OCI-M1 (cell line): ENCODE measurements at regions not wholly inside any gene's neighbourhood (a gene's known extent, or its start where the extent isn't known, plus 50 kb on each side); places are given as distances from the start of the nearest gene placed in this dataset.

Source experiments
- DNase-seq: peaks from one replicate; lab custom pipeline; 2025; lab: John Stamatoyannopoulos, UW

DNA sequence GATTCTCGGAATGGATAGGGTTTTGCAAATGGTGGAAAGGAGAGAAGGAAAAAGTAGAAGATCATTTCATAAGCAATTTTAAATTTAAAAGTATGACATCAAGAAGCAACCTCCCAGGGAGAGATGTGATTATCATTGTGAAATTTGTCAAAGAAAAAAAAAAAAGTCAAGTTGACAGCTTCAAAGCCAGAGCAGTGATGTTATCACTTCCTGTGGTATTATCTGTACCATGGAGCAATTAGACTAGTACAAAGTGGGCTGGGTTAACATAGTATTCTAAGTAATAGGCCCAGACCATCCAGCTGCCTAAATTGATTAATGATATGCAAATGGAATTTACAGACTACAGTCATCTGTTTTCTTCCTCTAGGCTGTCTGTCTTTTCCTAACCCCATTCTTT lies 84.0 kb upstream of the NPY start:
- no peak for DNase-seq

DNA sequence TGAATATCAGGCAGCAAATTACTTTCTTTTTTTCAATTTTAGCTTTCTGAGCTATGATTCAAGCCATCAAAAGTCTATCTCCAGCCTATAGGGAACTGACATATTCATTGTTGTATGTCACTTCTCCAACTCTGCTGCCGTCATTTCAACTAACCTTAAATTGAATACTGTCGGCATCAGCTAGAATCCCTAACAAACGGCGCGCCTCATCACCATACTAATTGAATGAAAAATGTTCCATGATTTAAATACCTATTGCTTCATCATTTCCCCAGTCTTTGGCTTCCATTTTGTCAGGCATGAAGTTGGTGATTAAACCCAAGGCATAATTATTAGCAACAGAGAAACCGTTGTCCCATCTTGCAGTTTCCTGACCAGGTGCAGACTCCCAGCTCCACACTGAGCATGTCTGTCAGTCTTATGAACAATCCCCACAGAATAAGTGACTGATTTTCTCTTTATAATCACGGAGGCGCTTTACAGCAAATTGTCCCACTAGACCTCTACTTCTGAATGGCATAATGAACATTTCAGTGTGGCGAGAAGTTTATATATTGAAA lies 83.5 kb upstream of the NPY start:
- no peak for DNase-seq

DNA sequence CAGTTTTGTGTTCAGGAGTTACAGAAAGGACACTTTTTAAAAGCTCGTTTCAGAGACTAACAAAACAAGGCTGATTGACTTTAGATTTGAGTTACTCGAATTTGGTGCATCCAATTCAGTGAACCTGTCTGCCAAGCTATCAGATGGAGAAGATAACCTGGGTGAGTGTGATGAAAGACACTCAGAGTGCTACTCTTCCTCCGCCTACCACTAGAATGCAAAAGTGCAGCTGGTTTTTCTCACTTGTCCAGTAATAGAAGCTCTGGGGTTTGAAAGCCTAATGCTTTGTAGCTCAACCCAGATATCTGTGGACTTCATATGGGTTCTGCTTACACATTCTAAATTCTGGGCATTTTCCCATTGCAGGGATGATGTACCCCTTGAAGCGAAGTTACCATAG lies 82.8 kb upstream of the NPY start:
- no peak for DNase-seq

DNA sequence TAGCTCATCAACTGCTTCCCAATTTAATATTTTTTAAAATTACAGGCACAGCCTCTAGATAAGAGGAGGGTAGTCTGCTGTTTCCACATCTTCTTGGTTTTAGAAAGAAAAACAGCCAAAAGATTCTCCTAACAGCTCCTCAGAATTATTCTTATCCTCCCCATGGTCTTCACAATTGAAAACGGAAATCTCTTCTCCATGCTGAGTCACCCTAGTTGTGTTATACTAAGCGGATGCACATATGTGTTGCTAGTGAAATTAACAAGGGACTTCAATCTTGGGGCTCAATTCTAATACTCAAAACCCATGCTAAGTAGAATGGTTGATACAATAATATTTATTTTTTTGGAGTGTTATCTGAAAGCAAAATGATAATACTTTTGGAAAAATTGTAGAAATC lies 71.9 kb upstream of the NPY start:
- no peak for DNase-seq

DNA sequence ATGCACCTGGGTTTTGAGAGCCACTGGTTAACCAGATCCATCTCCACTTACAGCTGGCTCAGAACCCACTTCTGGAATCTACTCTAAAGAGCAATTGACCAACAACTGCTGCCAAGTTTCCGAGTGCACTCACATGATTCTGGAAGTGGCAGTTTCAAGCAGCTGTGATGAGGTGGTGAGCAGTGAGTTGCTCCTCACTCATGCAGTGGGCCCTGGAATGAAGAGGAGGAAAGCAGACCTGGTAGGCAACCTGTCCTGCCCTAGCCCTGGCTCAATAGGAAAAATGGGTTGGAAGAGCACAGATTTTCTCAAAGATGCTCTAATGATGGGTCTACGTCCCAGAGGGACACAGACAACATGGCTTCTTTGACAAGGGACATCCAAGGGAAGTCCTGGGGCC lies 70.7 kb upstream of the NPY start:
- DNase-seq, result no peak

DNA sequence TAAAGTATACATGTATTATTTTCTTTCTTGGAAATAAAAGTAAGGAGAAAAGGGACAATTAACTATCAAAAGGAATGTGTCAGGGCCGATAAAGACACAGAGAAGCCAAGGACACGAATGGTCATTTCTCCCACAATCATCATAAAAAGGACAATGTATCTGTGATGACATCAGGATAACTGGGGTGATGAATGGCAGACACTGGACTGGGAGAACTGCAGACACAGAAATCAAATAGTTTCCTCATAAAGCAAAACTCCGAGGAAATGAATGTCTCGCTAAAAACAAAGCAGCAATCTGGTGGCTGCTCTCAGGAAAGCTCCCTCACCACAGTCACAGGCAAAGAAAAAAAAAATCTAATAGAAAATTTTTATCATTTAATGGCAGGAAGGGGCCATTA lies 69.3 kb upstream of the NPY start:
- no peak for DNase-seq

DNA sequence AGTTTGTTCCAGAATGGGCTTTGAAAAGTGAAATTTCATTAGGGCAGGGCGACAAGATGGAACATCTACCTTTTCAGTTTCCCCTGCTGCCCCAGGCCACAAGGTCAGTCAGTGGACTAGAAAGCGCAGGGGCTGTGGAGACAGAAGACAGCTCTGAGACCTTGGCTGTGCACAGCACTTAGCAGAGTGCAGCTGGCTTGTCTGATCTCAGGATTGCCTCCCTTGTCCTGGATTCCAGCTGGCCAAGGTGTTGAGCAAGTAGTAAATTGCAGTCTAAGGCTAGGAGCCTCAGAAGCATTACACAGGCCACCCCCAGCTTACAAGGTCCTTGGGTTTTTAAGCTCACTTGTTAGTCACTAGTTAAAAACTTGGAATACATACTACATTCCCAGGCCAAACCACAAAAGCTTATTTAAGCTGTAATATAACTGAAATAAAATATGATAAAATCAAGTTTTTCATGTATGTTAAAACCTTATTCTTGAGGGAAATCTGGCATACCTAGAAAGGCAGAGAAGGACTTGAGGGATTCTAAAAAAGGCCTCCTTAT lies 67.3 kb upstream of the NPY start:
- DNase-seq, result no peak

DNA sequence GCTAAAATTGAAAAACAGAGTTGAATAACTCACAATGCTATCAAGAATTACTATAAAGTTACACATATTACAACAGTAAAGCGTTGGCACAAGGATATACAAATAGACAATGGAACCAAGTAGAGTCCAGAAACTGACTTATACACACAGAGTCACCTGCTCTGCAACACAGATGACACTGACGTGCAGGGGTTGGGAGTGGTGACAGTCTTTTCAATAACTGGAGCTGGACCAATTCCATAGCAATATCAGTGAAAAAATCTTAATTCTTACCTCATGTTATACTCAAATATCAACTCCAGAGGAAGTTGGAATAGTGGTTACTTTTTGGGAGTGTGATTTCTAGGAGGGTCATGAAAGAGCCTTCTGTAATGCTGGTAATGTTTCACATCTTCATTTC lies 62.5 kb upstream of the NPY start:
- no peak for DNase-seq

DNA sequence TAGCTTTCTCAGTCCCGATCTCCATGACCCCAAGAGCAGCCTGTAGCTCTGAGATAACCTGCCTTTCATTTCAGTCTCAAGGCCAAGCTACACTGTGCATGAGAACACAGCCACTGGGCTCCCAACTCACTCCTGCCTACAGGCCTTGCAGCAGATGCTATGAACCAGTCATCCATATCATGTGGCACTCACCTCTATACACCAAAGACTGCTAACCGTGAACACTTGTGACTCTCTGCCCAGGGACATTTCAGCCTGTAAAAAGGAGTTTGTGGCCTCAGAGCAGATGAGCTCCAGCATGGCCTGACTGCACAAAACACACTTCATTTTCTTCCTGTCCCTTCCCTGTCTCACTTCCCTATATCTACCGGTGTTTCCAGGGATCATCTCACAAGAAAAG lies 56.9 kb upstream of the NPY start:
- DNase-seq, result no peak

DNA sequence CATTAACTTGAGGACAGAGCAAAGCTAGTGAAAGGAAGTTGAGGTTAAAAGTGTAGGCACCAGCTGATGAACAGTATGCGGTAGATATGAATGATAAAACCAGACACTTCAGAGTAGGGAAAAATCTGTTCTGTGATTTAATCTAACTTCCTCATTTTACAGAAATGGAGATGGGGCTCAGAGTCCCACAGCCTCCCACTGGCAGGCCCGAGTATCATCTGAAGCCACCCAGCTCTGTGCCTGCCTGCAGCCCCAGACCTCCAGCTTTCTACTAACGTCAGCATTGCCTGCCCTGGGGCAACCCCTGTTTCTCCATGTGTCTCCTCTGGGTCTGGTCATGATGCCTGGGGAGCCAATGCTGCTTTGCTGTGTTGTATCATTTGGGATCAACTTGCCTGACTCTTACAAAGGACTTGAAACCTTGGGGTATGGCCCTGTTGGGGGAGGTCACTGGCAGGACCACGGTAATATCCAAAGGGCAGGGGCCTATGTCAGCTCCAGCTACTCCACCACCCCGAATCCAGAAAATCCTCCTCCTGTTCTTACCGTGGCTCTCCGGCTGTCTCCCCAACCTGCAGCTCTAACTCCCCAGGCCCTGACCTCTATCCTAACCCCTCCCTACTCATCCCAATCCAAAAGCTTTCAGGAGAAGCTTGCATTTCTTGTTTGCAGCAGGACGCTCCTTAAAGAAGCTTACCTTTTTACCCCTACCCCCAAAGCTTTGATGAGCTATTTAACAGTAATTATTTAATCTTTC lies 56.2 kb upstream of the NPY start:
- peak; percentile 64 for DNase-seq

DNA sequence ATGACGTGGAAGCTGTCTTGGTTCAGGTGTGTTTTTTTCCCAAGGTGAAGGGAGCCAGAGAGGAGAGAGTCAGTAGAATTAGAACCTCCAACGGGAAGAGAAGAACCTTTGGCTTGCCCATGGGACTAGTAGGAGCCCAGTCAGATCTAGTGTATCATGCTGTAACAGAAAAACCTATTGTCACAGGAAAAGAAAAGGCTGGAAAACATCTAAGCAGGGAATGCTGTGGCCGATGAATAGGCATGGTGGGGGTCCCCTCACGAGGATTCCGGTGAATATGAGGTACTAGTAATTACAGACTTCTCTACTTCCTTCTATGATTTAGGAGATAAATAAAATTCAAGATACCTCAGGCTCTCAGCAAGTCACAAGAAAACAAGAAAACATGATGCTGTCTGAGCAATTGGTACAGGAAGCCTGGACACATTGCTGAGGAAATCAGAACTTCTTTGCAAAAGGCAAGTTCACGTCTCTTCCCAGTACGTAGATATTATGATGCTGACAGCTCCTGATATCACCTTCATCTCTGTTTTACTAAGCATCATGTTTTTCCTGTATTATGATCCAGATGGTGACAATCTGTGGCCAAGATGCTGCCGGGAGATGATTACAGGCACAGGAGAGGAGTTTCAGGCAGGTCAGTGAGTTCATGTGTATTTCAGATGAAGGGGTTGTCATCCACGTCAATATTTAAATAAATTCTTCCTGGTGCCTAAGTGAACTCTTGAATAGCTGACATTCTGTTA lies 54.3 kb upstream of the NPY start:
- no peak for DNase-seq

DNA sequence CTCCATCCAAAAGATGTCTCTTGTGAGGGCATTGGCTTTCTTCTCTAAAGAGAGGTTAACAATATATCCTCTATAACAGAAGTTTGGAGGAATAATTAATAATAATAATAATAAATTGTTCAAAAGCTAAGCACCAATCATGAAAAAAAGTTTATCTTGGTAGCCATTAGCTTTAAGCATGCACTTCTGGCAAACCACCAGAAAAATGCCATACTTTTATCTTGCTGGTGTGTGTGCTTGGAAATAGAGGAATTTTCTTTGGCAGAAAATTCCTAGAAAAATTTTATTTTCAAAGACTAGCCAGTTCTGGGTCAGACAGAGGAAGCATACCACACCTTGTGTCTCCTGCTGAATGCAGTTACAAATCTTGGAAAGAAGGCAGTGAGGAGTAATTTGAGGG lies 52.5 kb upstream of the NPY start:
- DNase-seq, result no peak

DNA sequence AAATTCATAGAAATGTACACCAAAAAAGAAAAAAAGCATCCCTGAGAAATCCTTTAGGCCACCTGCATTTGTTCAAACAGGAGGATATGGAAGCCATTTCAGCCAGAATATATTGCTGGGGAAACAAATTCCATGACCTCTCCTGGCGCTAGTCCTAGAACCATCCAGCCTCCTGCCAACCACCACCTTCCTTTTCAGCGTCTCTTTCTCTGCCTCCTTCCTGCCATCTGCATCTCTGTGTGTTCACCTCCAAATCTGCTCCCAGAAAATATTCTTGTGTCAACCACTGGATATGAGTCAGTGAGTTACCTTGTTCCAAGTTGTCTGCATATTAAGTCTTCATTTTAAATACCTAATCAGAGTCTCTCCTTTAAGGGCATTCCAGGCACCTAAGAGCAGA lies 50.6 kb upstream of the NPY start:
- DNase-seq, result no peak
